OCI-LY3 (cell line): ENCODE measurements at regions not wholly inside any gene's neighbourhood (a gene's known extent, or its start where the extent isn't known, plus 50 kb on each side); places are given as distances from the start of the nearest gene placed in this dataset.

Source experiments
- EZH2phosphoT487 ChIP-seq: fragments of 200-600 bp; shearing (Covaris generic); IDR thresholded peaks from 2 replicates; pipeline ENCODE4 v1.6.1; 2018; ENCODE audit warnings: antibody characterized with exemption, mixed run types, low read depth
- TF ChIP-seq, protein P1 (sequence below): fragments of 200-600, 300-600 bp; sonication (generic); IDR thresholded peaks from 2 replicates; pipeline ENCODE4 v1.5.1; 2014; ENCODE audit warnings: antibody characterized with exemption, low read length, low read depth

- TF ChIP-seq, protein P1, sequence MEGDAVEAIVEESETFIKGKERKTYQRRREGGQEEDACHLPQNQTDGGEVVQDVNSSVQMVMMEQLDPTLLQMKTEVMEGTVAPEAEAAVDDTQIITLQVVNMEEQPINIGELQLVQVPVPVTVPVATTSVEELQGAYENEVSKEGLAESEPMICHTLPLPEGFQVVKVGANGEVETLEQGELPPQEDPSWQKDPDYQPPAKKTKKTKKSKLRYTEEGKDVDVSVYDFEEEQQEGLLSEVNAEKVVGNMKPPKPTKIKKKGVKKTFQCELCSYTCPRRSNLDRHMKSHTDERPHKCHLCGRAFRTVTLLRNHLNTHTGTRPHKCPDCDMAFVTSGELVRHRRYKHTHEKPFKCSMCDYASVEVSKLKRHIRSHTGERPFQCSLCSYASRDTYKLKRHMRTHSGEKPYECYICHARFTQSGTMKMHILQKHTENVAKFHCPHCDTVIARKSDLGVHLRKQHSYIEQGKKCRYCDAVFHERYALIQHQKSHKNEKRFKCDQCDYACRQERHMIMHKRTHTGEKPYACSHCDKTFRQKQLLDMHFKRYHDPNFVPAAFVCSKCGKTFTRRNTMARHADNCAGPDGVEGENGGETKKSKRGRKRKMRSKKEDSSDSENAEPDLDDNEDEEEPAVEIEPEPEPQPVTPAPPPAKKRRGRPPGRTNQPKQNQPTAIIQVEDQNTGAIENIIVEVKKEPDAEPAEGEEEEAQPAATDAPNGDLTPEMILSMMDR: no peak
- TF ChIP-seq EZH2phosphoT487: no peak
These were observed 108.8 kb downstream of the SYF2 start for GRCh38 chr1:25123551-25123950.
